WTC11 (cell line): ENCODE measurements at regions not wholly inside any gene's neighbourhood (a gene's known extent, or its start where the extent isn't known, plus 50 kb on each side); places are given as distances from the start of the nearest gene placed in this dataset.

Experiments
- ATAC-seq: fragments of 200-7000 bp; cut with Tn5 transposase; 2 replicates; pipeline ENCODE4 v1.10.0; 2021; ENCODE audit warnings: mild to moderate bottlenecking, moderate library complexity
- CTCF ChIA-PET: fragments of 300-600 bp; sonication (Branson Sonifier 250); formaldehyde crosslinking; loops from one replicate; lab custom pipeline; 2021; ENCODE audit warnings: antibody characterized with exemption; lab: Charles Lee
- POLR2A ChIA-PET: fragments of 350-600 bp; sonication (Branson Sonifier 250); formaldehyde crosslinking; loops from one replicate; lab custom pipeline; 2021; ENCODE audit warnings: antibody characterized with exemption; lab: Charles Lee
- DNase-seq: peaks from one replicate; pipeline ENCODE4 v3.0.0; 2021; ENCODE audit warnings: low spot score
- H3K27ac Mint-ChIP-seq: 2 replicates; pipeline ENCODE4 v1.8.0; 2021; ENCODE audit warnings: mixed read lengths
- H3K27me3 Mint-ChIP-seq: 2 replicates; pipeline ENCODE4 v1.8.0; 2021; ENCODE audit warnings: low read depth, mild to moderate bottlenecking, moderate library complexity, mixed read lengths
- H3K36me3 Mint-ChIP-seq: 2 replicates; pipeline ENCODE4 v1.8.0; 2021; ENCODE audit warnings: mixed read lengths
- H3K4me1 Mint-ChIP-seq: 2 replicates; pipeline ENCODE4 v1.8.0; 2022; ENCODE audit warnings: mixed read lengths
- H3K4me3 Mint-ChIP-seq: 2 replicates; pipeline ENCODE4 v1.8.0; 2021; ENCODE audit warnings: mild to moderate bottlenecking, moderate library complexity, mixed read lengths
- H3K9me3 Mint-ChIP-seq: 2 replicates; pipeline ENCODE4 v1.8.0; 2021; ENCODE audit warnings: mixed read lengths
- ARID4B ChIP-seq: sonication (generic); formaldehyde crosslinking; IDR thresholded peaks from 2 replicates; pipeline ENCODE4 v1.8.0; 2023; ENCODE audit warnings: missing genetic modification reagents, mild to moderate bottlenecking, borderline replicate concordance
- ATF1 ChIP-seq: sonication (generic); formaldehyde crosslinking; IDR thresholded peaks from 2 replicates; pipeline ENCODE4 v1.8.1; 2023; ENCODE audit warnings: mild to moderate bottlenecking, moderate library complexity, missing genetic modification reagents
- CTCF ChIP-seq: fragments of 200-600 bp; IDR thresholded peaks from 2 replicates; pipeline ENCODE4 v1.8.0; 2022; ENCODE audit warnings: antibody characterized with exemption
- FOXJ3 ChIP-seq: sonication (generic); formaldehyde crosslinking; IDR thresholded peaks from 2 replicates; pipeline ENCODE4 v1.9.0; 2021; ENCODE audit warnings: missing genetic modification reagents, mild to moderate bottlenecking, borderline replicate concordance
- HMGXB4 ChIP-seq: sonication (generic); formaldehyde crosslinking; IDR thresholded peaks from 2 replicates; pipeline ENCODE4 v1.8.1; 2023; ENCODE audit warnings: mild to moderate bottlenecking, moderate library complexity, missing genetic modification reagents
- MXD4 ChIP-seq: fragments of 250-450 bp; sonication (Bioruptor Pico); IDR thresholded peaks from 2 replicates; pipeline ENCODE4 v1.8.0; 2021; ENCODE audit warnings: mild to moderate bottlenecking, moderate library complexity, borderline replicate concordance
- NFYB ChIP-seq: sonication (generic); formaldehyde crosslinking; conservative IDR thresholded peaks from 2 replicates; pipeline ENCODE4 v1.8.0; 2022; ENCODE audit warnings: low read depth, missing genetic modification reagents
- NR2C2 ChIP-seq: sonication (generic); formaldehyde crosslinking; IDR thresholded peaks from 2 replicates; pipeline ENCODE4 v1.8.0; 2022; ENCODE audit warnings: mild to moderate bottlenecking, missing genetic modification reagents
- NR3C1 ChIP-seq: sonication (generic); formaldehyde crosslinking; conservative IDR thresholded peaks from 2 replicates; pipeline ENCODE4 v1.8.1; 2023; ENCODE audit warnings: low read depth, mild to moderate bottlenecking, missing genetic modification reagents
- PRRX2 ChIP-seq: fragments of 250-450 bp; sonication (Bioruptor Pico); IDR thresholded peaks from 2 replicates; pipeline ENCODE4 v1.8.0; 2021; ENCODE audit warnings: mild to moderate bottlenecking
- SOX15 ChIP-seq: fragments of 250-450 bp; sonication (Bioruptor Pico); IDR thresholded peaks from 2 replicates; pipeline ENCODE4 v1.9.0; 2021; ENCODE audit warnings: mild to moderate bottlenecking
- ZNF121 ChIP-seq: sonication (generic); formaldehyde crosslinking; IDR thresholded peaks from 2 replicates; pipeline ENCODE4 v1.8.0; 2023; ENCODE audit warnings: missing genetic modification reagents
- ZNF263 ChIP-seq: sonication (generic); formaldehyde crosslinking; IDR thresholded peaks from 2 replicates; pipeline ENCODE4 v1.8.1; 2022; ENCODE audit warnings: low read depth, mild to moderate bottlenecking, moderate library complexity, missing genetic modification reagents
- ZNF416 ChIP-seq: fragments of 250-450 bp; sonication (Bioruptor Pico); IDR thresholded peaks from 2 replicates; pipeline ENCODE4 v1.9.0; 2021; ENCODE audit warnings: mild to moderate bottlenecking, inconsistent platforms
- ZNF423 ChIP-seq: fragments of 250-450 bp; sonication (Bioruptor Pico); IDR thresholded peaks from 2 replicates; pipeline ENCODE4 v2.1.2; 2022; ENCODE audit warnings: mild to moderate bottlenecking, moderate library complexity
- ZSCAN18 ChIP-seq: fragments of 250-450 bp; sonication (Bioruptor Pico); IDR thresholded peaks from 2 replicates; pipeline ENCODE4 v2.1.2; 2022; ENCODE audit warnings: mild to moderate bottlenecking, moderate library complexity
- TF ChIP-seq, protein P1 (sequence below): sonication (generic); formaldehyde crosslinking; IDR thresholded peaks from 2 replicates; pipeline ENCODE4 v1.8.1; 2023; ENCODE audit warnings: mild to moderate bottlenecking, missing genetic modification reagents, moderate library complexity
- TF ChIP-seq, protein P2 (sequence below): sonication (generic); formaldehyde crosslinking; IDR thresholded peaks from 2 replicates; pipeline ENCODE4 v1.8.1; 2023; ENCODE audit warnings: mild to moderate bottlenecking, missing genetic modification reagents
- TF ChIP-seq, protein P3 (sequence below): fragments of 250-450 bp; sonication (Bioruptor Pico); IDR thresholded peaks from 2 replicates; pipeline ENCODE4 v1.9.0; 2021; ENCODE audit warnings: mild to moderate bottlenecking
- TF ChIP-seq, protein P4 (sequence below): sonication (generic); formaldehyde crosslinking; IDR thresholded peaks from 2 replicates; pipeline ENCODE4 v1.8.1; 2022; ENCODE audit warnings: low read depth, mild to moderate bottlenecking, moderate library complexity, missing genetic modification reagents, borderline replicate concordance

GRCh38 chr10:131673396-131673795 lies 227.4 kb upstream of the PPP2R2D start (continued):
- no peak for TF ChIP-seq ARID4B (CRISPR knock-in tag)
- no peak for TF ChIP-seq PRRX2 (CRISPR knock-in tag)
- no peak for TF ChIP-seq ZNF121 (CRISPR knock-in tag)
- no peak for TF ChIP-seq SOX15 (CRISPR knock-in tag)
- no peak for TF ChIP-seq NR3C1 (CRISPR knock-in tag)
- TF ChIP-seq, protein P1, sequence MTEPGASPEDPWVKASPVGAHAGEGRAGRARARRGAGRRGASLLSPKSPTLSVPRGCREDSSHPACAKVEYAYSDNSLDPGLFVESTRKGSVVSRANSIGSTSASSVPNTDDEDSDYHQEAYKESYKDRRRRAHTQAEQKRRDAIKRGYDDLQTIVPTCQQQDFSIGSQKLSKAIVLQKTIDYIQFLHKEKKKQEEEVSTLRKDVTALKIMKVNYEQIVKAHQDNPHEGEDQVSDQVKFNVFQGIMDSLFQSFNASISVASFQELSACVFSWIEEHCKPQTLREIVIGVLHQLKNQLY (CRISPR knock-in tag): no peak
- TF ChIP-seq, protein P2, sequence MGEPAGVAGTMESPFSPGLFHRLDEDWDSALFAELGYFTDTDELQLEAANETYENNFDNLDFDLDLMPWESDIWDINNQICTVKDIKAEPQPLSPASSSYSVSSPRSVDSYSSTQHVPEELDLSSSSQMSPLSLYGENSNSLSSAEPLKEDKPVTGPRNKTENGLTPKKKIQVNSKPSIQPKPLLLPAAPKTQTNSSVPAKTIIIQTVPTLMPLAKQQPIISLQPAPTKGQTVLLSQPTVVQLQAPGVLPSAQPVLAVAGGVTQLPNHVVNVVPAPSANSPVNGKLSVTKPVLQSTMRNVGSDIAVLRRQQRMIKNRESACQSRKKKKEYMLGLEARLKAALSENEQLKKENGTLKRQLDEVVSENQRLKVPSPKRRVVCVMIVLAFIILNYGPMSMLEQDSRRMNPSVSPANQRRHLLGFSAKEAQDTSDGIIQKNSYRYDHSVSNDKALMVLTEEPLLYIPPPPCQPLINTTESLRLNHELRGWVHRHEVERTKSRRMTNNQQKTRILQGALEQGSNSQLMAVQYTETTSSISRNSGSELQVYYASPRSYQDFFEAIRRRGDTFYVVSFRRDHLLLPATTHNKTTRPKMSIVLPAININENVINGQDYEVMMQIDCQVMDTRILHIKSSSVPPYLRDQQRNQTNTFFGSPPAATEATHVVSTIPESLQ (CRISPR knock-in tag): no peak
- no peak for TF ChIP-seq ZNF263 (CRISPR knock-in tag)
- no peak for TF ChIP-seq NFYB (CRISPR knock-in tag)
- no peak for TF ChIP-seq ZNF423 (CRISPR knock-in tag)
- no peak for TF ChIP-seq NR2C2 (CRISPR knock-in tag)
- TF ChIP-seq ZSCAN18 (CRISPR knock-in tag): no peak
- TF ChIP-seq CTCF: no peak
- TF ChIP-seq FOXJ3 (CRISPR knock-in tag): no peak

DNA sequence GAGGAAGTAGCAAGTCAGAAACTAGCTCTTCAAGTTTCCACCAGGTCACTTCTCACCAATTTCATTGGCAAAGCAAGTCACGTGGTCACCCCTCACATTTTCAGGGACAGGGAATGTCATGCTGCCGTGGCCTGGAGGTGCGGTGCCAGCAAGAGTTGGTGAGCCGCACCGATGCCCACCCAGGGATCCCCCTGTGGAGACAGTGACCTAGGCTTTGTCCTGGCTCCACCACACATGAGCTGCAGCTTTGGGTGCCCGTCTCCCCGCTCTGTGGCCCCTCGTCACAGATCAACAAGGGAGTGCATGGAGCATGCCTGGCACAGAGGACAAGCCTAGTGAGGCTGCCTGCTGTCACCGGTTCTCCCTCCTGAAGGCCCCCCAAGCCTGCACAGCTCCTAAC lies 226.7 kb upstream of the PPP2R2D start:
- no peak overlapping the region for H3K27ac Mint-ChIP-seq
- DNase-seq (peak; percentile 1), ATAC-seq (no peak)
- H3K4me1 Mint-ChIP-seq: peaks cover 34% of the 10 kb centered on the region
- H3K4me3 Mint-ChIP-seq: no peak overlapping the region
- peaks cover 15% of the 10 kb centered on the region for H3K36me3 Mint-ChIP-seq
- ChIA-PET POLR2A (no interaction called here), CTCF (interaction anchor here (2.2 kb wide), 1 partner anchor 220 kb away, joined by 5 read pairs; no protein-coding TSS in a partner anchor)
- peaks cover 25% of the 10 kb centered on the region for H3K27me3 Mint-ChIP-seq
- H3K9me3 Mint-ChIP-seq: peaks cover 35% of the 10 kb centered on the region
- TF ChIP-seq, protein P3, sequence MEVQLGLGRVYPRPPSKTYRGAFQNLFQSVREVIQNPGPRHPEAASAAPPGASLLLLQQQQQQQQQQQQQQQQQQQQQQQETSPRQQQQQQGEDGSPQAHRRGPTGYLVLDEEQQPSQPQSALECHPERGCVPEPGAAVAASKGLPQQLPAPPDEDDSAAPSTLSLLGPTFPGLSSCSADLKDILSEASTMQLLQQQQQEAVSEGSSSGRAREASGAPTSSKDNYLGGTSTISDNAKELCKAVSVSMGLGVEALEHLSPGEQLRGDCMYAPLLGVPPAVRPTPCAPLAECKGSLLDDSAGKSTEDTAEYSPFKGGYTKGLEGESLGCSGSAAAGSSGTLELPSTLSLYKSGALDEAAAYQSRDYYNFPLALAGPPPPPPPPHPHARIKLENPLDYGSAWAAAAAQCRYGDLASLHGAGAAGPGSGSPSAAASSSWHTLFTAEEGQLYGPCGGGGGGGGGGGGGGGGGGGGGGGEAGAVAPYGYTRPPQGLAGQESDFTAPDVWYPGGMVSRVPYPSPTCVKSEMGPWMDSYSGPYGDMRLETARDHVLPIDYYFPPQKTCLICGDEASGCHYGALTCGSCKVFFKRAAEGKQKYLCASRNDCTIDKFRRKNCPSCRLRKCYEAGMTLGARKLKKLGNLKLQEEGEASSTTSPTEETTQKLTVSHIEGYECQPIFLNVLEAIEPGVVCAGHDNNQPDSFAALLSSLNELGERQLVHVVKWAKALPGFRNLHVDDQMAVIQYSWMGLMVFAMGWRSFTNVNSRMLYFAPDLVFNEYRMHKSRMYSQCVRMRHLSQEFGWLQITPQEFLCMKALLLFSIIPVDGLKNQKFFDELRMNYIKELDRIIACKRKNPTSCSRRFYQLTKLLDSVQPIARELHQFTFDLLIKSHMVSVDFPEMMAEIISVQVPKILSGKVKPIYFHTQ (CRISPR knock-in tag): no peak
- no peak for TF ChIP-seq HMGXB4
- TF ChIP-seq, protein P4, sequence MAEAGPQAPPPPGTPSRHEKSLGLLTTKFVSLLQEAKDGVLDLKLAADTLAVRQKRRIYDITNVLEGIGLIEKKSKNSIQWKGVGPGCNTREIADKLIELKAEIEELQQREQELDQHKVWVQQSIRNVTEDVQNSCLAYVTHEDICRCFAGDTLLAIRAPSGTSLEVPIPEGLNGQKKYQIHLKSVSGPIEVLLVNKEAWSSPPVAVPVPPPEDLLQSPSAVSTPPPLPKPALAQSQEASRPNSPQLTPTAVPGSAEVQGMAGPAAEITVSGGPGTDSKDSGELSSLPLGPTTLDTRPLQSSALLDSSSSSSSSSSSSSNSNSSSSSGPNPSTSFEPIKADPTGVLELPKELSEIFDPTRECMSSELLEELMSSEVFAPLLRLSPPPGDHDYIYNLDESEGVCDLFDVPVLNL (CRISPR knock-in tag): no peak
- no peak for TF ChIP-seq ATF1 (CRISPR knock-in tag)
- no peak for TF ChIP-seq ZNF416 (CRISPR knock-in tag)
- TF ChIP-seq MXD4 (CRISPR knock-in tag): no peak
